Stimulated activated CD8-positive, alpha-beta memory T cell treated with anti-CD3 and anti-CD28 coated beads, Interleukin-15, amount 100 ng/mL, for 4 hours (primary cell): ENCODE measurements at regions not wholly inside any gene's neighbourhood (a gene's known extent, or its start where the extent isn't known, plus 50 kb on each side); places are given as distances from the start of the nearest gene placed in this dataset.
"Not testable (repeated sequence)": the region's sequence is repeated elsewhere in the genome, so short reads cannot be mapped to it uniquely, and the experiment has no call there.

Source experiments
- DNase-seq, 2 donors: peaks; one replicate each; pipeline ENCODE4 v3.0.0-alpha.2; 2020; ENCODE audit warnings: low read depth in 2 of 2

DNA sequence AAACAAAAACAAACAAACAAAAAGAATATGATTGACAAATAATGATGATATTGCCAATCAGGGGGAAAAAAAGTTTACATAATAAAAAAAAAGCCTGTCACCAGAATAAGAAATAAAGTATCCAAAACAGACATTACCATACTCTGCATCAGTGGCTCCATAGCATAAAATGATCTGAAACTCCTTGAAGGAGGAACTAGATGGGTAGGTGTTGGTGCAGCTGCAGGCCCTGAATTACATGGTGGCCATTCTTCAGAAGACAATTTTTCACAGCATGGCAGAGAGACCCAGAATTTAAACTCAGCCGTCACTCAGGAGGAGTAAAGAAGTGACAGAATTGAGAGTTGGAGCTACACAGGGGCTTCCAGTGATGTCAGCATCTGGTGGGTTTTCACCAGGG, 60.2 kb downstream of the GLUL start:
- no peak for DNase-seq

GRCh38 chr1:182330303-182330702, 61.3 kb downstream of the GLUL start:
- no peak for DNase-seq

- DNase-seq = no peak
These were observed 62.1 kb downstream of the GLUL start for GRCh38 chr1:182329471-182329870.

DNA sequence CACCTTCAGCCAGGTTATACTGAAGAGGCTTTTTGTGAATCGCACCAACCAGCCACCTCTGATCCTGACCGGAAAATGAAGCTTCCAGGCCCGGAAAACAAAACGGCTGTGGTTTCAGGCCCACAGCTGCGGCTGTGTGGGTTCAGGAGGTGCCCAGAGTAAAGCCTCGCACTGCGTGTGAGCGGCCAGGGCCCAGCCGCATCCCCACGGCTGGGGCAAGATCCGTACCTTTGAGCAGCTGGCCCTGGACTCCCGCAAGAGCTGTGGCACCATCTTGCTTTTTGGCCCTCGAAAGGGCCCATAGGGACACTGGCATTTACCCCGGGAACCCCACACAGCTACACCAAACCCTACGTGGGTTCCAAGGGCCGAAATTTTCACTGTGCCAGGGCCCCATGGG, 63.0 kb downstream of the GLUL start:
- DNase-seq = no peak

DNA sequence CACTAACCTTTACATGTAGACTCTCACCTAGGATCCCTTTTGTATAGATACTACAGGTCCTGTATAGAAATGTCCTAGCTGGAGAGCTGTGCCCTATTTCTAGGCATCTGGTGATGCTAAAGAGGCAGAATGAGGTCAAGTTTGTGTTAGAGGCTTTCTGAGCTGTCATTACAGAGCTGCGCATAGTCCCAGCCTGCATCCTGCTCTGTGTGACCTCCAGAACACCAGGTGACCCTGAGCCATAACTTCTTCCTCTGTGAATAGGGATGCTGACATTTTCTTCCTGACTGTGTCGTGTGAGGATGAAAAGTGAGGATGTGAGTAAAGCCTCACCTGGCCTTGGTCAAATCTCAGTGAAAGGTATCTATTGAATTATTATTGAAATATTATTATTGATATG, 66.3 kb downstream of the GLUL start:
- DNase-seq = no peak

- DNase-seq = not testable (repeated sequence)
These were observed 70.1 kb downstream of the GLUL start for GRCh38 chr1:182321532-182321931.

GRCh38 chr1:182317611-182318161, 73.9 kb downstream of the GLUL start:
- no peak for DNase-seq

- DNase-seq = not testable (repeated sequence)
These were observed 75.1 kb downstream of the GLUL start for GRCh38 chr1:182316454-182316853.

DNA sequence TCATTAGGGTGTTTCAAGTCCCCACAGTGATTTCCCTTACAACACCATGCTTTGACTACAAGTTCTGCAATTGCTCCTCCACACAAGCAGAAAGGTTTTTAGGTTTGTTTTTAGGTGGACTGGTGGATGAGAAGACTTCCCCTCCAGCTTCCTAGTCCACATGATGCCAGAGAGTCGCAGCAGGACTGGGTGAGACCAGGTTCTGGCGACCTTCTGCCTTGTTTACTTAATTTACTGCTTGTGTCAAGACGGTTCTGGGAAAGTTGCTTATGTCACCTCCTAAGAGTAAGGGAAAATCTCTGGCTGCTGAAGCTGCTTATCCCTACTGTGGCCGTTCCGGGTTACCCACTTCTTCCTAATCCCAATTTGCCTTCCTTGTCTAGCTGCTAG, 76.4 kb downstream of the GLUL start:
- DNase-seq = no peak

GRCh38 chr1:182309631-182310351, 81.8 kb downstream of the GLUL start:
- DNase-seq = no peak

DNA sequence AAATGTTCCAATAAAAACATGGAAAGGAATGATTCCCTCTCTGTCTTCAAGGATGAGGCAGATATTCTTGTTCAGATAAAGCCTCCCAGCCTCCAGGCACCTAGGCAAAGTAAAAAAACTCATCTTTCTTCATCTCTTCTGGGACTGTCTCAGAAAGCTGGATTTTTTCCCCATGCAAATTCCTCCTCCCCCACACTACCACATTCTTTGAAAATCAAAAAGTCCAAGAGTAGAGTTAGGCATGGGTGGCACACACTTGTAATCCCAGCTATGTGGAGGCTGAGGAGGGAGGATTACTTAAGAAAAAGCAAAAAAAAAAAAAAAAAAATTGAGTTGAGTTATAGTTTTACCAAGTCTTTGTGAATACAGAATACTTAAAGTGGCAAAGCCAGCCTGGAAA, 82.8 kb downstream of the GLUL start:
- DNase-seq = no peak

- not testable (repeated sequence) for DNase-seq
These were observed 84.1 kb downstream of the GLUL start for GRCh38 chr1:182307486-182307885.

DNA sequence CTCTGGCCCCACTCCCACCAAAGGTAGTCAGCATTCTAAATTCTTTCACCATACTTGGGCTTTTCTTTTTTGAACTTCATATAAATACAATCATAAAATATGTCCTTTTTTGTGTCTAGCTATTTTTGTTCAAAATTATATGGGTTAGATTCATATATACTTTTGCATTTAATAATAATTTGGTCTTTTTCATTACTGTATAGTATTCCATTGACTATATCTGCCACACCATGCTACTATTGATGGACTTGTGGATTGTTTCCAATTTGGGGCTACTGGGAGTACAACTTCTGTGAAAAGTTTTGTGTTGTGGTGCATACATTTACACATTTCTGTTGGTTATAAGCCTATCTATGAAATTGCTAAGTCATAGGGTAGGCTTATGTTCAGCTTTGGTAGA, 85.7 kb downstream of the GLUL start:
- DNase-seq = no peak

DNA sequence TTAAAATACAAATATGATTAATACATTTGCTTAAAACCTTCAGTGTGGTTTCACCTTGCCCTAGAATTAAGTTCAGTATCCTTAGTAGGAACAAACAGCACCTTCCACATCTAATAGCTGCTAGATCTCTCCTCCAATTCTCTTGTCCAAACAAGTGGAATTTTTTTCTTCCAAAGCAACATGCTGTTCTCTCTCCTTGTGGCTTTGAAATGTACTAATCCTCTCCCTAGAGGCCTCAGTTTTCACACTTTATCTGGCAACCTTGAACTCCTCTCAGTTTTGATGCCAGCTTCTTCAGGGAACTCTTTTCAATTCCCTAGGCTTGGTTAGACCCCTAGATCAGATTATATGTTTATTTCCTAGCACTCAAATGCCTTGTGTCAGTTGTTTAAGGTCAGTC, 87.0 kb downstream of the GLUL start:
- no peak for DNase-seq

DNA sequence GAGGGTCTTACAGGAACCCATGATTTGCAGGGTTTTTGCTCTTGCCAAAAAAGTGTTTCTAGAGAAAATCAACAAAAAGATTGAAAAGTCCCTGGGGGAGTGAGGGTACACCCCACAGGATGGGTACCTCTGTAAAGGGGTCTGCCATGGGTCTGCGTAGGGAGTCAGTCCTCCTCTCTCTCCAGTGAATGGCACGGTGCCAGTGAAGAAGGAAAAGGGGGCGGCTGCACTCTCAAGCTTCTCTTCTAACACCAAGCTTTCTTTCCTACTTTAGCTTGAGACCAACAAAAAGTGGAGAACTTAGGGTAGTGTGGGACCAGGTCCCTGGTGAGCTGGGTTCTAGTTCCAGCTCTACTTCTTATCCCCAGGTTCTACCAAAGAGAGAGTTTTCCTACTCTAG, 87.4 kb downstream of the GLUL start:
- DNase-seq = no peak

- DNase-seq = no peak
These were observed 87.8 kb downstream of the GLUL start for GRCh38 chr1:182303778-182304177.

- no peak for DNase-seq
These were observed 90.0 kb downstream of the GLUL start for GRCh38 chr1:182301467-182302198.

DNA sequence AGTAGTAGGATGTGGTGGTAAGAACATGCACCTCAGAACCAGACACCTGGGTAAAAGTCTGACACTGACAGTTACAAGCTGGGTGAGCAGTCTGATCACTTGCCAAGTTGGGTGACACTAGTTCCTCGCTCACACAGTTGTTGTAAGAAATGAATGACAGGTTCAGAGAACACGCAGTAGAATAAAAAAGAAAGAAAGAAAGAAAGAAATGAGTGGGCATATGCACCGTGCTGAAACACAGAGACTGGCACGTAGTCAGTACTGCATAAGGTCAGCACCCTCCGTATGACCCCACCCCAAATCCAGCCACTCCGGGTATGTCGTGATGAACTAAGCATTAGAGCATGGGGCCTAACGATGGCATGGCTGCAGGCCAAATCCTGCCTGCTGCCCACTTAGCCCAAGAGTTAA, 90.6 kb downstream of the GLUL start:
- DNase-seq = no peak

- DNase-seq = no peak
These were observed 91.6 kb downstream of the GLUL start for GRCh38 chr1:182299728-182300616.

DNA sequence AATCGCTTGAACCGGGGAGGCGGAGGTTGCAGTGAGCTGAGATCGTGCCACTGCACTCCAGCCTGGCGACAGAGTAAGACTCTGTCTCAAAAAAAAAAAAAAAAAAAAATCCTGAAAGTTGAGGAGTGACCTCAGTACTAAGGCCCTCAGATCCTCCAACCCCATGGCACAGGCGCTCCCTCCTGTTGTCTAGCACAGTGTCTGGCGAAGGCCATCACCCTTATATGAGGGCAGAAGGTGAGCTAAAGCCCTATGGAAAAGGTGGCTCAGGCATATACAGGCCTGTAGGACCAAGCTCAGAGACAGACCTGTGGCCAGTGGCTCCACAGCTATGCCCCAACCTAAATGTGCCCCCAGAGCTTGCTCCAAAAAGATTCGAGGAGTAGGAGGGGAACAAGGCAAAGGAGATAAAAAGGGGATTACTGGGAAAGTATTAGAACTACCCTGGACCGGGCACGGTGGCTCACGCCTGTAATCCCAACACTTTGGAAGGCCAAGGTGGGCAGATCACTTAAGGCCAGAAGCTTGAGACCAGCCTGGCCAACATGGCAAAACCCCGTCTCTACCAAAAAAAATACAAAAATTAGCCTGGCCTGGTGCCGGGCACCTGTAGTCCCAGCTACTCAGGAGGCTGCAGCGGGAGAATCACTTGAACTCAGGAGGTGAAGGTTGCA, 92.4 kb downstream of the GLUL start:
- not testable (repeated sequence) for DNase-seq

DNA sequence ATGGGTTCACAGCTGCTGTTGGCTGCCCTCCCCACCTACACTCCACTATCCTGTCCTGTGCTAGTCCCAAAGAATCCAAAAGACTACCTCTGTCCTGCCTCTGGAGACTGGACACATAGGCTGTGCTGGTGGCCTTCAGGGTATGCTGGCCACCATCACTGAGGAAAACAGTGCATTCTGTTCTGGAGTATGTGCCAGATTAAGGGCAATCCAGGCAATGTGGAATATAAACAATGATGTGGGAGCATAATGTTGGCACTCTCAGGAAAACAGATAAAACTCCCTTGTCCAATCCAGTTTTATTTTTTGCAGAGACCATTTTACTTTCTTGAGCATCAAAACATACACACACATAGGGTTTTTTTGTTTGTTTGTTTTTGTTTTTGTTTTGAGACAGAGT, 94.3 kb downstream of the GLUL start:
- DNase-seq = no peak

DNA sequence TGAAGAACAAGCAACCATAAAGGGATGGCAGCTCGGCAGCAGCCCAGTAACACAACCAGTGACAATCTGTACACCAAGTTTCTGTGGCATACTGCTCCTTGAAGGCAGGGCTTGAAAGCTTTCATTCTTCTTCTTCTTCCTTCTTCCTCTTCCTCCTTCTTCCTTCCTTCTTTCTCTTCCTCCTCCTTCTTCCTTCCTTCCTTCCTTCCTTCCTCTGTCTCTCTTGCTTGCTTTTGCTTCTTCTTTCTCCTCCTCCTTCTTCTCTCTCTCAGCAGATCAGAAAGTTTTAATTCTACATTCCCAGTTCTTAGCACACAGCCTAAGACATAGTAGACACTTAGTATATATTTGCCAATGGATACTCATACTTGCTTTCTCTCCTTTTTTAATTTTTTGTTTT, 95.9 kb downstream of the GLUL start:
- no peak for DNase-seq
